Stimulated activated naive B cell treated with anti-CD40 and anti-IgM and Interleukin-4, amounts not matched to agents 10 μg/mL and 1 μg/mL and 100 μg/mL, for 72 hours (primary cell): ENCODE measurements at regions not wholly inside any gene's neighbourhood (a gene's known extent, or its start where the extent isn't known, plus 50 kb on each side); places are given as distances from the start of the nearest gene placed in this dataset.

Experiments
- ATAC-seq, 2 donors: fragments of 150-1000 bp; cut with Tn5 transposase; replicated peaks; 2 replicates each; pipeline ENCODE4 v1.10.0; 2021; ENCODE audit warnings: moderate library complexity in 1 of 2
- DNase-seq: peaks from one replicate; pipeline ENCODE4 v3.0.0; 2021
- H3K27ac Mint-ChIP-seq: one replicate; pipeline ENCODE4 v1.8.0; 2022; ENCODE audit warnings: mild to moderate bottlenecking, mixed read lengths
- H3K27me3 Mint-ChIP-seq, 2 donors: one replicate each; pipeline ENCODE4 v1.8.0; 2022; ENCODE audit warnings: mixed read lengths in 2 of 2
- H3K36me3 Mint-ChIP-seq, 2 donors: one replicate each; pipeline ENCODE4 v1.8.0; 2022; ENCODE audit warnings: mixed read lengths in 2 of 2, mild to moderate bottlenecking in 1 of 2
- H3K4me1 Mint-ChIP-seq, 2 donors: one replicate each; pipeline ENCODE4 v1.8.0; 2022; ENCODE audit warnings: mixed read lengths in 2 of 2, mild to moderate bottlenecking in 1 of 2
- H3K4me3 Mint-ChIP-seq, 2 donors: one replicate each; pipeline ENCODE4 v1.8.0; 2022; ENCODE audit warnings: mild to moderate bottlenecking in 2 of 2, mixed read lengths in 2 of 2, moderate library complexity in 1 of 2
- H3K9me3 Mint-ChIP-seq, 2 donors: one replicate each; pipeline ENCODE4 v1.8.0; 2022; ENCODE audit warnings: mixed read lengths in 2 of 2, mild to moderate bottlenecking in 1 of 2

DNA sequence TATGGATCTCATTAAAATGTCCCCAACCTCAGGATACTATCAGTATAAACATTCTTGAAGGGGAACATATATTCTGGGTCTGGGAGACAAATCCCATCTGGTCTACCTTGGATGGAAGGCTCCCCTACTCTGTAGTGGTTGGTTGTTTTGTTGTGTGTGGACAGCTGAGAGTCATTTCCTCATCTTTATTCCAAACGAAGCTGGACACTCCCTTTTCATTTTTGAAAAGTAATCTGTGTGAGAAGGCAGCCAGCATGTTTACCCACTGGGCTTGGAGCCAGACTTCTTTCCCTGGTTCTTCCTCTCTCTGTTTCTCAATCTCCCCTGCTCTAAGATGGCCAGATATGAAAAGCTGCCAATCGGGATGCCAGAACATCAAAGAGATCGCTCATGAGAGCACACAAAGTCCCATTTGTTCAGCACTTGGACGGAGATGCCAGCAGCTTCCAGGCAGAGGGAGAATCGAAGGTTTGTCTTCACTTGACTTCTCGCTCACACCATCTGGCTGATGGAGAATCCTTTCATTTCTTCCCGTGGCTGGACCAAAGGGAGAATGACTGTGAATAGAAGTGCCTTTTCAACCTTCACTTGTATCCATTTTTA is 108.1 kb upstream of the AGR3 start:
- no peaks in the 10 kb centered on the region for H3K36me3 Mint-ChIP-seq
- DNase-seq (no peak), ATAC-seq (no peak)
- H3K4me3 Mint-ChIP-seq = no peak overlapping the region
- no peak overlapping the region for H3K27ac Mint-ChIP-seq
- H3K4me1 Mint-ChIP-seq = no peaks in the 10 kb centered on the region
- H3K27me3 Mint-ChIP-seq = no peaks in the 10 kb centered on the region
- H3K9me3 Mint-ChIP-seq = no peaks in the 10 kb centered on the region

DNA sequence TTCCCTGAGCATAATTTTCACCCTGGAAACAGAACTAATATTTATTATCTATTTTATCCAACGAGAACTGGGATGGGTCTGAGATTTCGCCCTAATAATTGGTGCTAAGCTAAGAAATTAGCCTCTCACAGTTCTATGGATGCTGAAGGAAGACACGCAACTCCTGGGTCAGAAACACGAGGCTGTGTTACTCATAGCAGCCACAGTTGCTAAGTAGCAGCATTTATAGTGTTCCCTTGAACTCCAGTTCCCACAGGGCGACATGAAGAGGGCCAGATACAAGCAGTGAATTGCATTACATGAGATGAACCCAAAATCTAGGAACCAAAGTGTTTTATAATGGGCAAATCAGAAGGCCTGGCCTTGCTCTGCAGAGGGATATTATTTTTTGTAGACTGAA is 109.8 kb upstream of the AGR3 start:
- H3K4me1 Mint-ChIP-seq = no peaks in the 10 kb centered on the region
- no peak overlapping the region for H3K4me3 Mint-ChIP-seq
- ATAC-seq (no peak), DNase-seq (no peak)
- no peak overlapping the region for H3K27ac Mint-ChIP-seq
- H3K9me3 Mint-ChIP-seq = peaks cover 0 to 5% of the 10 kb centered on the region in 2 donors
- no peaks in the 10 kb centered on the region for H3K36me3 Mint-ChIP-seq
- no peaks in the 10 kb centered on the region for H3K27me3 Mint-ChIP-seq

DNA sequence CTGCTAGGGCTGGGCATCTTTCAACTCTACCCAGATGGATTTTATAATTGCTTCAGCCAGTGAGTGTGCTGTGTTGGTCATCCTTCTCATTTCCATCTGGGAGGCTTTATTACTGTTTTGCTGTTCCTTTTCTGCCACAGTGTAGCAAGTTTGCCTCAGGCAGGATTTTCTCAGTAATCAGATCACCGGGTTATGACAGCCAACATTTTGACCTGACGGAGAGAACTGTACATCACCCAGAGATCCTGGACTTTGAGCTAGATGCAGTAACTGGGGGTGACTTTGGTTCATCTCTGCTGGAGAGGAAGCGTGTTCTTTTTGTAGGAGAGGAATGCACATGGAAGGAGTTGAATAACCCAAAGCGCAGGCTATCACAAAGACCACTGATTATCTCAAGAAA is 111.8 kb upstream of the AGR3 start:
- H3K27ac Mint-ChIP-seq = no peak overlapping the region
- no peaks in the 10 kb centered on the region for H3K36me3 Mint-ChIP-seq
- DNase-seq (no peak), ATAC-seq (no peak)
- H3K27me3 Mint-ChIP-seq = no peaks in the 10 kb centered on the region
- peaks cover 7 to 18% of the 10 kb centered on the region in 2 donors for H3K9me3 Mint-ChIP-seq
- H3K4me3 Mint-ChIP-seq = no peak overlapping the region
- no peaks in the 10 kb centered on the region for H3K4me1 Mint-ChIP-seq

DNA sequence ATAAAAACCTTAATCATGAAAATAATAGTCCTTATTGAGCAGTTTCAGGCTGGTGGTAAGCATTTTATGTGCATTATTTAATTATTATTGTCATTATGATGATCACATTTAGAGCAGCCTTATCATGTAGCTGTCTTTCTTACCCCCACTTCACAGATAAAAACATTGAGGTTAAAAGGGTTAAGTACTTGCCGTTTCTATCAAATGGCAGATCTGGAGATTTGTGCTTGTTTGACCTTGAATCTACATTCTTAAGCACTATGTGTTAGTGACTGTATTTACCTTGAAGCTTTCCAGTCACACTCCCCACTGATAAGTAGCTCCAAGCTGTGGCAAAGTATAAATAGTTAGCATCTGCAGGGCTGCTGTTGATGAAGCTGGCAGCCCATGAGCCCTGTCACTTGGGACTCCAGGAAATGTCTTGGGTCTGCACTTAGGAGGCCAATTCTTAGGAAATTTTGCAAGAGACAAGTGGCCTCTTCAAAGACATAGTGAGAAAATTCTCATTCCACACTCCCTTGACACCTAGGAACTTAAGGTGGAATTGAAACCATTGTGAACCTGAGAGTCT is 116.8 kb upstream of the AGR3 start:
- no peaks in the 10 kb centered on the region for H3K36me3 Mint-ChIP-seq
- H3K4me1 Mint-ChIP-seq = peaks cover 4 to 7% of the 10 kb centered on the region in 2 donors
- no peak for DNase-seq
- no peaks in the 10 kb centered on the region for H3K27me3 Mint-ChIP-seq
- no peak for ATAC-seq
- H3K4me3 Mint-ChIP-seq = no peak overlapping the region
- peaks cover 7 to 22% of the 10 kb centered on the region in 2 donors for H3K9me3 Mint-ChIP-seq
- H3K27ac Mint-ChIP-seq = no peak overlapping the region

DNA sequence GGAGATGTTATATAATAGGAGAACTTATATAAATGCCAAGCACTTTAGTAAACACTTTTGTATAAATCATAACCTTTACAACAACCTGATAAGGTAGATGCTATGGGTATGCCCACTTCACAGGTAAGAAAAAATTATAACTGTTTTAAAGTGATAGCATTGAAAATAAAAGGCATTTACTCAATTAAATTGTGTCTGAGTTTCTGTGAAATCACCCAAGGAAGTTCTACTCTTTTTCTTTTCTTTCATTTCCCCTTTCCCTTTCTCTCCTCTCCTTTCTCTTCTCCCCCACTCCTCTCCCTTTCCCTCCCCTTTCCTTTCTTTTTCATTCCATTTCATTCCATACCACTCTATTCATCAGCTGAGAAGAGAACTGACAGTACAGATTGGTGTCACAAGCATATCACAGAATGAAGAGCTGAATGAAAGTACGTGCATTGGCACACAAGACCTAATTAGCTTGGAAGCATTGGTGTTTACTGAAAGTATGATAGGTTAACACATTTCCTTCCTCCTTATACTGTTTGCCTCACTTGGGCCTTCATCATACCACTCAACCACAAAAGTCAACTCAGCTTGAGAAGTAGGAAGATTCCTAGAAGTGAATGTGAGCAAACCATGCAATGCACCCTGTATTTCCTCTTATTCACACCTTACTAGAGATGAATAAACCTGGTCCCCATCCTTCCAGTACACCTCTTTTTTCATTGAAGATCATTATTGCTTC is 117.9 kb upstream of the AGR3 start:
- ATAC-seq (peak; percentile 87 to 88), DNase-seq (no peak)
- Mint-ChIP-seq H3K9me3 (peaks cover 7 to 22% of the 10 kb centered on the region in 2 donors), H3K27me3 (no peaks in the 10 kb centered on the region), H3K4me3 (no peak overlapping the region), H3K36me3 (no peaks in the 10 kb centered on the region), H3K27ac (no peak overlapping the region), H3K4me1 (peaks cover 4 to 7% of the 10 kb centered on the region in 2 donors)

DNA sequence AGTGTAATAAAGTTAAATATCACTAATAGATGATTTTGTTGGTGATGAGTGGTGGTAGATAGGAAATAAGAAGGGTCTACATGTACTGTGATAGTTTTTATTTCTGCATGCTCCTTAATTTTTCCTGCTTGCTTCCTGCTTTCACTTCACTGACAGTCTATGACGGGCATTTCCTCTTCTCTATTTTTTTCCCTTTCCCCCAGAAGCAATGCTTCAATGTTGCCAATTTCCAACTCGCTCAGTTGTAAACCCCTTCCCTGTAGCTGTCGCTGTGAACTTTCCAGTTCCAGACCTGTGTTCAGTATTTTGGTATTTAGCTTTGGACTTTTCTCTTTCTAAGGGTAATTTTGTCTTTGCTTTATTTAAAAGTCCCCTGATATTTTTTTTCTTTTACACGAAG is 123.5 kb upstream of the AGR3 start:
- no peak for ATAC-seq
- no peak for DNase-seq
- H3K9me3 Mint-ChIP-seq = no peaks in the 10 kb centered on the region
- H3K4me3 Mint-ChIP-seq = no peak overlapping the region
- no peaks in the 10 kb centered on the region for H3K36me3 Mint-ChIP-seq
- no peak overlapping the region for H3K27ac Mint-ChIP-seq
- H3K4me1 Mint-ChIP-seq = peaks cover 2 to 8% of the 10 kb centered on the region in 2 donors
- no peaks in the 10 kb centered on the region for H3K27me3 Mint-ChIP-seq

DNA sequence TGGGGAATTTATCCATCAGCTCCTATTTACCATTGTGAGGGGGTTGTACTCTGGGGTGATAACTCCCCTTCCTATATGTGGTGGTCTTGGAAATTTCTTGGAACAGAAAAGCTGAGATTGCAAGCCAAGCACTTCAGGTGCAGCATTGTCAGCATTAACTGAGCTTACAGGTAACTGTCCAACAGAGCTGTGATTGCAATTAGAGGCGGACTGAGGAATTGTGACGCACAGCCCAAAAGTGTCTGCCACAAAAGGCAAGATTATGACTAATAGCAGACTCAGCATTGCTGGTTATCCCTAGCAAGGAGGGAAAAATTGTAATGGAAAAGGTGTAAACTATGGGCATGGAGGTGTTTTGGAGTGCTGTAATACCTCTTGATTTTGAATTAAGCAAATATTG is 126.1 kb upstream of the AGR3 start:
- H3K4me1 Mint-ChIP-seq = peaks cover 2 to 15% of the 10 kb centered on the region in 2 donors
- no peaks in the 10 kb centered on the region for H3K36me3 Mint-ChIP-seq
- ATAC-seq (no peak), DNase-seq (no peak)
- no peak overlapping the region for H3K4me3 Mint-ChIP-seq
- no peaks in the 10 kb centered on the region for H3K9me3 Mint-ChIP-seq
- H3K27ac Mint-ChIP-seq = no peak overlapping the region
- H3K27me3 Mint-ChIP-seq = no peaks in the 10 kb centered on the region

DNA sequence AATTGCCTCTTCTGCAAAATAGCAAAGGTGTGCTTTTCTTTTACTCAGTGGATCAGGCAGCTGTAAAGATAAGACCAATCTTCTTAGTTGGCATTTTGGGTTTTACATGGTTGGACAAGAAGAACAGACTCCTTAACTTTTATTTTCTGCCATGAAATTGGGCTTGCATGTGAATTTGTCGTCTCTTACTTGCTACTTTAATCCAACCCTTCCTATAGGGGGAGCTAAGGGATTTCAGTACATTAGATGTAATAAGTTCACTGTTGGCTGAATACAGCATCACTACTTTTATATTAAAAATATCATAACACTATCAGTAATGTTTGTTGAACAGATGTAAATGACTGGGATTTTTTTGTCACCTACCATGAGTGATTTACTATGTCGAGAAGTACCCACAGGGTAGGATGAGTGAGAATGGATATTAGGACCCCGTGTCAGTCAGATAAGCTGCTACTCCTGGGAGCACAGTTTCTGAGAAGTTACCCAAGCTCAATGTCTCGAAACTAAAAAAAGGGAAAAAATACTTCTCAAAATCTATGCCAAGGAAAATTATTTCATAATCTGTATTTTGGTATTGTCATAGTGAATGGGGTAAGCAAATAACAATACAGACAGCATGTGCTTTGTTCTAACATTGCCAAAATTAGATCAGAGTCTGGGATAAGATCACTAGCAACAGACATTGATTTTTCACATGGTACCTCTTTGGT is 127.4 kb upstream of the AGR3 start:
- no peak overlapping the region for H3K27ac Mint-ChIP-seq
- peak in 1 of 2 donors; percentile 16 for ATAC-seq
- H3K27me3 Mint-ChIP-seq = no peaks in the 10 kb centered on the region

DNA sequence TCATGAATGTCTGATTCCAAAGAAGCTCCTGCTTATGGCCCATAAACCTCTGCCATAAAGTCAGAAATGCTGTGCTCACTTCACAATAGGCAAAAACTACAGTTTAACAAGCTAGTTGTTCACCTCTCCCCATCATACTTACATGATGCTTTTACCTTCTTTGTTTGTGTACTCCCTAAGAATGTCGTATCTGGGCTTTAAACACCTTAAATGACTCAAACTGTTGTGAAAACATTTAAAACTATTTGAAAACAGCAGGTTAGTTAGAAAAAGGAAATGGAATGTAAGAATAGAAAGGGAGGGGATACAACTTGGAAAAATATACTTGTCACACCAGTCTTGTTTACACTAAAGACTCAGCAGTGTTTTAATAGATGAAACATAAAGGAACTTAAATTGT is 128.2 kb upstream of the AGR3 start:
- Mint-ChIP-seq H3K9me3 (no peaks in the 10 kb centered on the region), H3K36me3 (no peaks in the 10 kb centered on the region), H3K27ac (no peak overlapping the region), H3K4me3 (no peak overlapping the region), H3K27me3 (no peaks in the 10 kb centered on the region), H3K4me1 (peaks cover 2 to 15% of the 10 kb centered on the region in 2 donors)
- no peak for ATAC-seq
- no peak for DNase-seq

More for the DNA sequence above, 127.4 kb upstream of the AGR3 start:
- DNase-seq = no peak
- no peak overlapping the region for H3K4me3 Mint-ChIP-seq
- H3K9me3 Mint-ChIP-seq = no peaks in the 10 kb centered on the region
- H3K4me1 Mint-ChIP-seq = peaks cover 2 to 15% of the 10 kb centered on the region in 2 donors
- no peaks in the 10 kb centered on the region for H3K36me3 Mint-ChIP-seq

DNA sequence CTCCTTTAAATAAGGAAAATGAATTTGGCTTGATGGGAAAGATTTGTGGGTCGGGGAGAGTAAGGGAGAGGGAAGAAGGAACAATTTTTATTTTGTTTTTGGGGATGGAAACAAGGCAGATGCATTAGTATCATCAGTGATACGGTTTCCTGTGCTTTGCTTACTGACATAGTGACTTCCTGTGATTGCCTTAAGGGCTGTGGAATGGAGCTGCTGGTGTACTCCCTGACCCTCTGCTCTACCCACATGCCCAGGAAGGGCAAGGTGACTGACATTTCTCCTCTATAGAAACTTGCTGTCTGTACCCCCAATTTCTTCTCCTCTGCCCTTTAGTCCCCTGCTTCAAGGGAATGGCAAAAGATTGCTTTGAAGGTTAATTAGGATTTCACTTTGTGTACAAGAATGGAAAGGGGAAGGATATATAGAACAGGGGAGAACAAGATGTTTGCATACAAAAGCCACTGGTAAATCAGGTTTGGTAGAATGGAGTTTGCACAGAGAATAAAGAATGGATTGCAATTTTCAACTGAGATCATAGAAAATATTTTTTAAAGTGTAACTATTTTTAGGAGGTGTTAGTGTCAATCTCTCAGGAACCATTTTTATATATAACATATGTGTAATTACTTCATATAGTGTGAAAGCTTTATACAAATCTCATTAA is 129.0 kb upstream of the AGR3 start:
- peaks cover 2 to 15% of the 10 kb centered on the region in 2 donors for H3K4me1 Mint-ChIP-seq
- ATAC-seq (no peak), DNase-seq (no peak)
- no peak overlapping the region for H3K4me3 Mint-ChIP-seq
- H3K9me3 Mint-ChIP-seq = no peaks in the 10 kb centered on the region
- no peak overlapping the region for H3K27ac Mint-ChIP-seq
- no peaks in the 10 kb centered on the region for H3K27me3 Mint-ChIP-seq
- no peaks in the 10 kb centered on the region for H3K36me3 Mint-ChIP-seq

DNA sequence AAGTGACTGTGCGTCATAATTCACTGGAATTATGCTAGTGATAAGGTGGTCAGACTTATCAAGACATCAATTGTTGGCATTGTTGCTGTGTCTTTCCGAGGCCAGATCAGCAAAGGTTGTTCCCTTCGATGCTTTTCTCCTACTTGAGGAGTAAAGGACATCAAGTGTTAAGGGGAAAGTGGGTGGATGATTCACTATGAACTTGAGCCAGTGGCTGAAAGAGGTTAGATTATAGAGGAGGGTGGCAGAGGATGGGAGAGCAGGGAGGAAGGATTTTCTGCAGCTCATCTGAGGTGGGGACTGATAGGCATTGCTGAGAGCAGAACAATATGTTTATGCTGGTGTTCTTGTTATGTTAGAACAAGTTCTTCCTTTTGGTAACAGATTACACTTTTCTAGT is 131.4 kb upstream of the AGR3 start:
- Mint-ChIP-seq H3K27ac (no peak overlapping the region), H3K36me3 (no peaks in the 10 kb centered on the region)
- no peak for DNase-seq

DNA sequence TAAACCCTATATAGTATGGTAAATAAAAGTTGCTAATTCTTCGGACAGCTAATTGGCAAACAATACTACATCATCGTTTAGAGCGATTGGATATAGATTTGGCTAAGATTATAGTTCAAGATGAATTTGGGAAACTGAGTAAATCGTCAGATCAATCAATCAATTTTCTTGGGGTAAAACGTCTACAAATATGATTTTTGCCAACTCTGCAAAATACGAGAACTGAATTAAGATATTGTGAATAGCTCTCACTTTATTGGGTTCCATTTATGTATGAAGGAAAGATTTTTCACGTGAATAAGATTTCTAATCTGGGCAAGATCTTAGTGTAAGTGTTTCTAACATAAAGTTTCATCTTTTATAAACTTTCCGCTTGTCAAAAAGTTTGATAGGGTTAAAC is 132.9 kb upstream of the AGR3 start:
- no peak overlapping the region for H3K4me3 Mint-ChIP-seq

More for the DNA sequence above, 131.4 kb upstream of the AGR3 start:
- H3K9me3 Mint-ChIP-seq = no peaks in the 10 kb centered on the region
- H3K4me1 Mint-ChIP-seq = peaks cover 0 to 15% of the 10 kb centered on the region in 2 donors
- H3K27me3 Mint-ChIP-seq = no peaks in the 10 kb centered on the region
- no peak for ATAC-seq
- H3K4me3 Mint-ChIP-seq = no peak overlapping the region

DNA sequence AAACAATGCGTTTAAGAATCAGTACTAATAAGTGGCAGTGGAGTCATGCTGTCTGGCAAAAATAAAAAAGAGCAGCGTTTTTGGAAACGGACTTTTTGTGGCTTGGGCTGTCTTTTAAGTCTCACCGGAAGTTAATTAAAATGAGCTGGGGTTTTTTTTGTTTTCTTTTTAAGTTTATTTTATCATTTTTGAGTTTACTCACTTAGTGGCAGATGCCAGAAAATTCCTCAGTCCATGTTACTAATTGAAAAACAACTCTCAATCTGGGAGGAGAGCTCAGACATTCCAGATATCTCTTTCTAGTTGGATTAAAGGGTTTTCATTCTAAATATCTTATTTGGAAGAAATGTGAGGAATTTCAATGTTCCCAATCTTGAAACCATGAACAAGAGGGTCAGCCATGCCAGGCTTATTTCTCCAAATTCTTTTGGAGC is 133.8 kb upstream of the AGR3 start:
- DNase-seq (no peak), ATAC-seq (no peak)
- Mint-ChIP-seq H3K27ac (no peak overlapping the region), H3K36me3 (no peaks in the 10 kb centered on the region), H3K9me3 (no peaks in the 10 kb centered on the region), H3K27me3 (peaks cover 0 to 3% of the 10 kb centered on the region in 2 donors), H3K4me1 (peaks cover 0 to 4% of the 10 kb centered on the region in 2 donors), H3K4me3 (no peak overlapping the region)

More for the DNA sequence above, 132.9 kb upstream of the AGR3 start:
- Mint-ChIP-seq H3K4me1 (peaks cover 0 to 12% of the 10 kb centered on the region in 2 donors), H3K9me3 (no peaks in the 10 kb centered on the region), H3K27me3 (no peaks in the 10 kb centered on the region), H3K27ac (no peak overlapping the region), H3K36me3 (no peaks in the 10 kb centered on the region)
- DNase-seq = no peak
- ATAC-seq = no peak

DNA sequence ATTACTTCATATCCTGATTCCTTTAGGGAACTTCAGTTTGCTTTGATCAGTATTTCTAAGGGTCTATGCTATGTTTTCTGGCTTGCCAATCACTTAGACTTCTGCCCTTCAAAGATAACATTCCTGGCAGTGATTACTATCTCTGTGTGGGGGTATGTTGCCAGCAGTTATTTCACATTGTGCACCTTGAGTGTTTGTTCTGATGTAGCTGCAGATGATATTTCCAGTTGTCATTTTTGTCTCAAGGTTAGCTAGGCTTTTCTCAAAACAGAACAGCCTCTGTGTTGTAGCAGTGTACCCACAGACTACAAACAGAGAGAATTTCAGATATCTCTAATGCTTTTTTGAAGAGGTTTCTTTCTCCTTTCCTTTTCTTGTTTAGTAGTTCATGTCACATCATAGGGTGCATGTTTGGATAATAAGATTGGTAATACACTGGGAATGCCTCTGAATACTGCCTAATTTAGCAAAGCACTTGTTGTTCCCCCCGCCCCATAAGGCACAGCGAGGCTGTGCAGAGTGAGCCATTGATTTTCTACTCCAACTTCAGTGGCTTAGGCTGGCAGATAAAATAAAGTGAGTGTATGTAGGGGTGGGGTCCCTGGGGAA is 134.7 kb upstream of the AGR3 start:
- no peak overlapping the region for H3K4me3 Mint-ChIP-seq
- H3K27me3 Mint-ChIP-seq = peaks cover 0 to 4% of the 10 kb centered on the region in 2 donors
- no peak overlapping the region for H3K27ac Mint-ChIP-seq
- DNase-seq (no peak), ATAC-seq (no peak)
- no peaks in the 10 kb centered on the region for H3K9me3 Mint-ChIP-seq
- H3K4me1 Mint-ChIP-seq = no peaks in the 10 kb centered on the region
- no peaks in the 10 kb centered on the region for H3K36me3 Mint-ChIP-seq
